ENCODE measurements at regions not wholly inside any gene's neighbourhood (a gene's known extent, or its start where the extent isn't known, plus 50 kb on each side); places are given as distances from the start of the nearest gene placed in this dataset.

DNA sequence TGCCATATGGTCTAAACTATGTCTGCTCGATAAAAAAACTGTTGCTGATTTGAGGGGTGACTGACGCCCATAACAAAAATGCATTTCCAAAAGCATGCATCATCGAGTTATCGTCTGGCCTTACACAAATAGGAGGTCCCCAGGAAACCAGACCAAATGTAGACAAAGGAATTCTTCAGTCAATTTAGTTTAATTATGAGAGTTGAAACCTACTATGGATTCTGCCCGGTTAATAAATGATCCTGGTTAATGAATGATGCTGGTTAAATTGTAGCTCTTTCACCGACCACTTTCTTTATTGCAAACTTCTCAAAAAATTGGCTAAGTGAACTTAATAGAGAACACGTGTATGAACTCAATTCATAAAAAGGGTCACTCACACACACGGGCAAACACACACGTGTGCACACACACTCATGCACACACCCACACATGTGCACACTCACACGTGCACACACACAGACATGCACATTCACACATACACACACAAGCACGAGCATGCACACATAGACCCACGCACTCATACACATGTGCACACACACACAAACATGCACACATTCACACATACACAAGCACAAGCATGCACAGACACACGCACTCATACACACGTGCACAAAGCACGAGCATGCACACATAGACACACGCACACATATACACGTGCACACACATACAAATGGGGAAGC lies 59.0 kb upstream of the SALL3 start:
- TF ChIP-seq, protein P1, sequence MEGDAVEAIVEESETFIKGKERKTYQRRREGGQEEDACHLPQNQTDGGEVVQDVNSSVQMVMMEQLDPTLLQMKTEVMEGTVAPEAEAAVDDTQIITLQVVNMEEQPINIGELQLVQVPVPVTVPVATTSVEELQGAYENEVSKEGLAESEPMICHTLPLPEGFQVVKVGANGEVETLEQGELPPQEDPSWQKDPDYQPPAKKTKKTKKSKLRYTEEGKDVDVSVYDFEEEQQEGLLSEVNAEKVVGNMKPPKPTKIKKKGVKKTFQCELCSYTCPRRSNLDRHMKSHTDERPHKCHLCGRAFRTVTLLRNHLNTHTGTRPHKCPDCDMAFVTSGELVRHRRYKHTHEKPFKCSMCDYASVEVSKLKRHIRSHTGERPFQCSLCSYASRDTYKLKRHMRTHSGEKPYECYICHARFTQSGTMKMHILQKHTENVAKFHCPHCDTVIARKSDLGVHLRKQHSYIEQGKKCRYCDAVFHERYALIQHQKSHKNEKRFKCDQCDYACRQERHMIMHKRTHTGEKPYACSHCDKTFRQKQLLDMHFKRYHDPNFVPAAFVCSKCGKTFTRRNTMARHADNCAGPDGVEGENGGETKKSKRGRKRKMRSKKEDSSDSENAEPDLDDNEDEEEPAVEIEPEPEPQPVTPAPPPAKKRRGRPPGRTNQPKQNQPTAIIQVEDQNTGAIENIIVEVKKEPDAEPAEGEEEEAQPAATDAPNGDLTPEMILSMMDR (IDR thresholded peaks at IDR 0.05), result no peak
- H3K36me3 ChIP-seq, result no peaks in the 10 kb centered on the region
- no peak overlapping the region for H3K27ac ChIP-seq
- no peaks in the 10 kb centered on the region for H3K9me3 ChIP-seq
- no peak for DNase-seq (ENCODE audit: low spot score)
- H3K4me1 ChIP-seq (ENCODE audit: control insufficient read depth in 1 of 2, low read depth in 2 of 2), result no peaks in the 10 kb centered on the region
- no peaks in the 10 kb centered on the region for H3K27me3 ChIP-seq (replicated peaks; ENCODE audit: insufficient read depth)
- H3K4me3 ChIP-seq, result no peak overlapping the region
- no peak for ATAC-seq (ENCODE audit: insufficient number of reproducible peaks, low FRiP score, low read depth)

DNA sequence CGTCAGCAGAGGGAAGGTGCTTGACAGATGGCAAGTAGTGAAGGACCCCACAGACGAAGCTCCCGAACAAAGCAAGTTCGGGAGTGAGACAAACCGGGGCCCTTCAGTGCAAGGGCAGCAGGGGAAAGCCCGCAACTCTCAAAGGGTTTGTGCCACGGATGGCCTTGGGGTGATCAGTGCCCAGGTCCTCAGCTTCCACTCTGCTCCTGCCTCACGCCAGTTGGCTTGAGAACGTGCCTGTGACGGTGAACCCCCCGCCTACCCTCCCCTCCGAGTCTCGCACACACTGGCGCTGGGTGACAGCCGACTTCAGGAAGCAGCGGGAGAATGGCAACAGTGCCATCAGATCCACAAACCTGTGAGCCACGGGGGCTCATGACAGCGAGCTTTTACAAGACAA lies 56.8 kb upstream of the SALL3 start:
- Histone ChIP-seq H3K27ac (no peak overlapping the region), H3K27me3 (replicated peaks; ENCODE audit: insufficient read depth) (no peaks in the 10 kb centered on the region), H3K9me3 (no peaks in the 10 kb centered on the region), H3K36me3 (no peaks in the 10 kb centered on the region), H3K4me1 (ENCODE audit: control insufficient read depth in 1 of 2, low read depth in 2 of 2) (no peaks in the 10 kb centered on the region), H3K4me3 (no peak overlapping the region)
- no peak for ATAC-seq (ENCODE audit: insufficient number of reproducible peaks, low FRiP score, low read depth)
- DNase-seq (ENCODE audit: low spot score), result no peak
- TF ChIP-seq, protein P1 (IDR thresholded peaks at IDR 0.05), result no peak

DNA sequence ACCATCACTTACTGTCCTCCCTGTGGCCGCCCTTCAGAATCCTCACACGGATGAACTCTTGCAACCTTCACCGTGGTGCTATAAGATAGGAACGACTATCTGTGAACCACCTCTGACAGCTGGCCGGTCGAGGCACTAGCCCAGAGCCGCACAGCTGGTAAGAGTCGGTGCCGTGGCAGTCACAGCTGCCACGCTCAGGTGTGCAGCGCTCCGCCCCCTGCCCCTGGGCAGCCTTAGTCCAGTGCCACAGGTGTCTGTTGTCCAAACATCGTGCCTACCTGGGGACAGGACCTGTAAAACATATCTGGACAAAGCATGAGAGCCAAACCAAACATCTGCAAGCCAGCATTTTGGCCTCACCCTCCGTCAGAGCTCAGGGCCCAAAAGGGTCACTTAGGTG lies 55.3 kb upstream of the SALL3 start:
- H3K27ac ChIP-seq, result no peak overlapping the region
- TF ChIP-seq, protein P1 (IDR thresholded peaks at IDR 0.05), result no peak
- H3K27me3 ChIP-seq (replicated peaks; ENCODE audit: insufficient read depth), result no peaks in the 10 kb centered on the region
- DNase-seq (ENCODE audit: low spot score), result no peak
- no peak overlapping the region for H3K4me3 ChIP-seq
- no peaks in the 10 kb centered on the region for H3K9me3 ChIP-seq
- H3K36me3 ChIP-seq, result no peaks in the 10 kb centered on the region
- H3K4me1 ChIP-seq (ENCODE audit: control insufficient read depth in 1 of 2, low read depth in 2 of 2), result no peaks in the 10 kb centered on the region
- no peak for ATAC-seq (ENCODE audit: insufficient number of reproducible peaks, low FRiP score, low read depth)

DNA sequence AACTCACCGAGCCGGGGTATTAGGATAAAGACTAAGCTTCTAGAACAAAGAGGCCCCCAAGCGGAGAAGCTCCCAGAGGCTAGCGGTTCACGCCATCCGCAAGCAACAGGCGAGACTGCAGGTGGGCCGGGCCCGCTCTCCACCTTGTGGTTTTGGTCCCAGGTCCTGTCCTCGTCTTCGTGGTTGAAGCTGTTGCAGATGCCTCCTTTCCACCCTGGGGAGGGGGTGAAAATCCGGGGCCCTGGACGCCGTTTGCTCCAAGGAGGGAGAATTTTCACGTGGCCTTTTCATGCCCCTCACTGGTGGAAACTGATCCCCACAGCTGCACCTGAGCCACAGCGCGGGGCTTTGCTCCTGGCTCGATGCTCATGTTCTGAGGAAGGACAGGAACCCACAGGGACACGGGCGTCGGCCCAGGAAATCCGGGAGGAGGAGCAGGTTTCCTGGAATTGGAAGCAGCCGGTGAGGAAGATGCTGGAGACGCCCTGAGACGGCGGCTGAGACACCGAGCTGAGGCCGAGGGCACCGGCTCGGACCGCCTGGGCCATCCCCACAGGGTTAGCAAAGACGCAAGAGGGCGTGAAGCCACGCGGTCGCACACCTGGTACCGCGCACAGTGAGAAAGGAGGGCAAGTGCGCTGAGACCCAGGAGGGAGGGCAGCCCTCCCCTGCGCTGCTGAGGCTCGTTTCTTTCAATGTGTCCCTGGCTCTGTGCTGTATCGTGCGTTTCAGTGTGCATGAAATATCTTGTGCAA lies 54.7 kb upstream of the SALL3 start:
- TF ChIP-seq, protein P1 (IDR thresholded peaks at IDR 0.05), result no peak
- no peak overlapping the region for H3K4me3 ChIP-seq
- DNase-seq (ENCODE audit: low spot score) (no peak), ATAC-seq (ENCODE audit: insufficient number of reproducible peaks, low FRiP score, low read depth) (no peak)
- H3K9me3 ChIP-seq, result no peaks in the 10 kb centered on the region
- H3K27me3 ChIP-seq (replicated peaks; ENCODE audit: insufficient read depth), result no peaks in the 10 kb centered on the region
- no peaks in the 10 kb centered on the region for H3K36me3 ChIP-seq
- H3K27ac ChIP-seq, result no peak overlapping the region
- H3K4me1 ChIP-seq (ENCODE audit: control insufficient read depth in 1 of 2, low read depth in 2 of 2), result no peaks in the 10 kb centered on the region

DNA sequence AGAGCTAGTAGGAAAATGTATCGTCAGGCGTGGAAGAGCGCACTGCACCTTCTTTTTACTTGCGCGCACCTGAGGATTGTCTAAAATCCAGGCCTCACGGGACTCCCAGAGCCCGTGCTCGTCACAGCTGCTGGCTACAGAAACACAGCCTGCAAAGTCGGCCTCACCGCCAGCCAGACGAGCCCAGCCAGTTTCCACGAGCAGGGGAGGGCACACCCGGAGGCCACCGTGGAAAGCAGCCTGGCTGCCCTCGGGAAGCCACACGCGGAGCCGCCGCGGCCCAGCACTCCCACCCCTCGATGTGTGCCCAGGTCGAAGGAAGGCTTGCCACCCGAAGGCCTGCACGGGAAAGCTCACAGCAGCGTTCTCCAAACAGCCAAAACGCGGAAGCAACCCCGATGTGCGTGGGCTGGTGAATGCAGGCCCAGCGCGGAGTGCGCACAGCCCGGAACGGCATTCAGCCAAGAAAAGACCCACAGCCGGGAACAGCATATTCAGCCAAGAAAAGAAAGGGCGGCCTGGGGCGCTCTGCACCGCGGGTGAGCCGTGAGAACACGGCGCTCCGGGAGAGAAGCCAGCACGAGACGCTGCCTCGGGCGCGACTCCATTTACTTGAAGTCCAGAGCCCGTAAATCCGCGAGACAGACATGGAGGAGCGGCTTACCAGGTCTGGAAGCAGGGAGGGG lies 53.9 kb upstream of the SALL3 start:
- TF ChIP-seq, protein P1 (IDR thresholded peaks at IDR 0.05), result no peak
- no peak for DNase-seq (ENCODE audit: low spot score)

More for the DNA sequence above, 53.9 kb upstream of the SALL3 start:
- no peak overlapping the region for H3K27ac ChIP-seq
- no peak overlapping the region for H3K4me3 ChIP-seq
- no peaks in the 10 kb centered on the region for H3K27me3 ChIP-seq (replicated peaks; ENCODE audit: insufficient read depth)
- no peaks in the 10 kb centered on the region for H3K9me3 ChIP-seq
- H3K36me3 ChIP-seq, result no peaks in the 10 kb centered on the region
- ATAC-seq (ENCODE audit: insufficient number of reproducible peaks, low FRiP score, low read depth), result no peak
- H3K4me1 ChIP-seq (ENCODE audit: control insufficient read depth in 1 of 2, low read depth in 2 of 2), result no peaks in the 10 kb centered on the region
